K562 (cell line): ENCODE measurements at regions not wholly inside any gene's neighbourhood (a gene's known extent, or its start where the extent isn't known, plus 50 kb on each side); places are given as distances from the start of the nearest gene placed in this dataset.

ENCODE experiments used
- ATAC-seq: fragments of 200-7000 bp; cut with Tn5 transposase; 3 replicates; pipeline ENCODE4 v1.9.1; 2020; ENCODE audit warnings: moderate library complexity
- BruUV-seq: library from RNA; stranded (reverse); fragments of 400-500 nt; replicated peaks from 2 replicates; lab custom pipeline; 2021; lab: Mats Ljungman, UMichigan
- CTCF ChIA-PET: fragments of 300-600 bp; formaldehyde crosslinking; extraction: SDS; loops from one replicate; lab custom pipeline; 2021; ENCODE audit warnings: low intra/inter-chr PET ratio; lab: Yijun Ruan, JAX
- POLR2A ChIA-PET: fragments of 300-600, 350-650 bp; sonication (Branson Sonifier 250); formaldehyde crosslinking; extraction: SDS; loops from one replicate; lab custom pipeline; 2021; ENCODE audit warnings: antibody characterized with exemption, inconsistent platforms; lab: Yijun Ruan, JAX
- DNase-seq, 4 experiments: peaks; one replicate each; pipeline versions ENCODE4 v3.0.0 to v3.0.0-alpha.2; 2011 to 2018; ENCODE audit warnings: low spot score in 3 of 4, mixed read lengths in 3 of 4; ENCODE audit errors: extremely low read depth in 1 of 4
- FAIRE-seq: peaks from 2 replicates; lab custom pipeline; 2011; peaks lifted over from hg19 to GRCh38; lab: Jason Lieb, UNC
- H2AFZ ChIP-seq: 2 replicates; pipeline ENCODE4 v1.6.0; 2011; ENCODE audit warnings: low read depth, low read length, control low read depth, inconsistent platforms
- H3K27ac ChIP-seq: fragments of 200-600 bp; 3 replicates; pipeline ENCODE4 v1.8.0; 2011; ENCODE audit warnings: low read depth, mild to moderate bottlenecking, control low read depth, inconsistent platforms, low read length, moderate library complexity, mixed read lengths; ENCODE audit errors: extremely low read depth
- H3K27me3 ChIP-seq, 2 experiments: fragments of 300-600 bp in 1 of 2; 2 replicates in 1 of 2; 3 replicates in 1 of 2; pipeline versions ENCODE4 v1.6.0 to v1.8.0; 2011; ENCODE audit warnings: inconsistent platforms in 2 of 2, low read length in 2 of 2, mild to moderate bottlenecking in 1 of 2, mixed read lengths in 1 of 2, moderate library complexity in 1 of 2; ENCODE audit not compliant: control insufficient read depth in 2 of 2, insufficient read depth in 2 of 2
- H3K36me3 ChIP-seq: fragments of 300-600 bp; 3 replicates; pipeline ENCODE4 v1.8.0; 2011; ENCODE audit warnings: mild to moderate bottlenecking, low read length, inconsistent platforms; ENCODE audit not compliant: control insufficient read depth, insufficient read depth
- H3K4me1 ChIP-seq, 2 experiments: fragments of 200-600 bp in 1 of 2; replicated peaks in 1 of 2; 2 replicates in 1 of 2; 3 replicates in 1 of 2; pipeline versions ENCODE4 v1.5.1 to v1.8.0; 2011; ENCODE audit warnings: inconsistent platforms in 2 of 2, low read length in 2 of 2, mild to moderate bottlenecking in 1 of 2, mixed read lengths in 1 of 2, moderate library complexity in 1 of 2; ENCODE audit not compliant: control insufficient read depth in 2 of 2, insufficient read depth in 2 of 2
- H3K4me2 ChIP-seq: 2 replicates; pipeline ENCODE4 v1.6.1; 2011; ENCODE audit warnings: low read length, control low read depth, inconsistent platforms, mixed read lengths; ENCODE audit not compliant: insufficient read depth
- H3K4me3 ChIP-seq: fragments of 200-600 bp; sonication (generic), shearing (Covaris generic); 2 replicates; pipeline ENCODE4 v1.5.1; 2016; ENCODE audit warnings: control low read depth, inconsistent platforms
- H3K79me2 ChIP-seq: fragments of 200-600 bp; 3 replicates; pipeline ENCODE4 v1.8.0; 2011; ENCODE audit warnings: low read length, inconsistent platforms; ENCODE audit not compliant: control insufficient read depth, insufficient read depth
- H3K9ac ChIP-seq, 2 experiments: 2 replicates each; pipeline versions ENCODE4 v1.6.0 to v1.6.1; 2011; ENCODE audit warnings: low read depth in 2 of 2, low read length in 2 of 2, control low read depth in 1 of 2, inconsistent platforms in 1 of 2, mild to moderate bottlenecking in 1 of 2, mixed read lengths in 1 of 2; ENCODE audit not compliant: insufficient read depth in 1 of 2
- H3K9me1 ChIP-seq: one replicate; pipeline ENCODE4 v1.6.0; 2011; ENCODE audit warnings: inconsistent platforms, mild to moderate bottlenecking, low read length, moderate library complexity; ENCODE audit not compliant: control insufficient read depth, insufficient read depth
- H3K9me3 ChIP-seq: replicated peaks from 2 replicates; pipeline ENCODE4 v1.5.1; 2011; ENCODE audit warnings: low read depth, low read length, inconsistent platforms; ENCODE audit not compliant: control insufficient read depth, insufficient read depth
- H4K20me1 ChIP-seq: replicated peaks from 2 replicates; pipeline ENCODE4 v1.6.1; 2011; ENCODE audit warnings: low read length, inconsistent platforms, mixed read lengths; ENCODE audit not compliant: control insufficient read depth, insufficient read depth
- SFPQ ChIP-seq: fragments of 200-400 bp; formaldehyde crosslinking; IDR thresholded peaks from 2 replicates; pipeline ENCODE4 v1.6.1; 2017; ENCODE audit warnings: mild to moderate bottlenecking, low read depth, low read length, moderate library complexity
- ZNF395 ChIP-seq: fragments of 200-800 bp; sonication (Bioruptor generic); IDR thresholded peaks from 2 replicates; pipeline ENCODE4 v1.6.1; 2017; ENCODE audit warnings: missing genetic modification characterization, missing compliant biosample characterization
- ZNF589 ChIP-seq: fragments of 200-800 bp; sonication (Bioruptor generic); IDR thresholded peaks from 2 replicates; pipeline ENCODE4 v1.6.1; 2016; ENCODE audit warnings: low read depth, missing genetic modification characterization, missing compliant biosample characterization
- WGBS: fragments of 100-300 bp; shearing (Covaris generic); methylation state at CpG from one replicate; pipeline ENCODE4 v1.1.6; 2016; ENCODE audit warnings: low coverage, mixed read lengths; ENCODE audit not compliant: insufficient coverage; ENCODE audit errors: missing lambda C conversion rate; 5-methylcytosine and 5-hydroxymethylcytosine counted together
- in situ Hi-C: fragments of 300-500 bp; cut with MboI; formaldehyde crosslinking; loops from 4 replicates; pipeline ENCODE4 v1.15.0; 2018; ENCODE audit warnings: inconsistent platforms, mixed read lengths
- intact Hi-C: fragments of 100-400 bp; cut with micrococcal nuclease; formaldehyde crosslinking; loops from 2 replicates; pipeline ENCODE4 v1.14.2; 2022

DNA sequence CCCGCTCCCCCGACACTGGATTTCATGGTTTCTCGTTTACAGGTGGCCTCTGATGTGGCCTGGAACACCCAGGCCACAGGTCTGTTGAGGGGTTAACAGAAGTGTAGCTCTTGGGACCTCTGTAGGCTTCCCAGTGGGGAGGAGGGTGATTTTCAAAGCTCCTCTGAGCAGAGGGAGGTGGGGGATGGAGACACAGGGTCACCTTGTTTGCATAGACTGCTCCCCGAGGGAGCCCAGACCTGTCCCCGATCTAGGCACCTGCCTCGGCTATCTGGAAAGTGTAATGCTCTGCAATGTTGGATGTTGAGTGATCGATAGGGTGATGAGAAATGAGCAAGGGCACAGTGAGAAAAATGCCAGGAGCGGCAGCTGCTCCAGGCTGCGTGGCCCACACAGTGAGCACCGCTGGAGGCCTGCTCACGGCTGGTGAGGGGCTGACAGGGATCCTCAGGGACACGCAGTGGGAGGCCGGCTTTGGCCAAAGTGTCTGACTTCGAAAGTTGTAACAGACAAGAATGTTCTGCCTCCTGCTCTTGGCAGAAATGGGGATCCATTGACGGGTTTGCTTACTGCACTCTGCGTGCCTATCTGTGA, 594.1 kb downstream of the BRD1 start:
- intact Hi-C loops: no loop called here
- WGBS: 0% methylated on average over 13 of the region's 16 CpGs
- H3K27me3 ChIP-seq: peaks cover 0 to 6% of the 10 kb centered on the region in 2 experiments; a peak in 1 of 5 replicates

More for the DNA sequence above, 594.1 kb downstream of the BRD1 start:
- Histone ChIP-seq H3K36me3 (no peaks in the 10 kb centered on the region), H3K27ac (no peak overlapping the region), H3K4me2 (no peak overlapping the region), H2AFZ (no peak overlapping the region), H3K9me3 (no peaks in the 10 kb centered on the region), H3K9ac (no peak overlapping the region), H4K20me1 (no peaks in the 10 kb centered on the region), H3K4me1 (no peaks in the 10 kb centered on the region), H3K79me2 (no peaks in the 10 kb centered on the region), H3K9me1 (no peaks in the 10 kb centered on the region), H3K4me3 (no peak overlapping the region)
- no peak for TF ChIP-seq SFPQ
- TF ChIP-seq ZNF589 (CRISPR knock-in tag): no peak
- TF ChIP-seq ZNF395: no peak
- no TSS peak for BruUV-seq
- ATAC-seq (no peak), FAIRE-seq (no peak), DNase-seq (no peak)
- in situ Hi-C loops: no loop called here
- ChIA-PET POLR2A (no interaction called here), CTCF (no interaction called here)
